IPS-11a (cell line): ENCODE measurements at regions not wholly inside any gene's neighbourhood (a gene's known extent, or its start where the extent isn't known, plus 50 kb on each side); places are given as distances from the start of the nearest gene placed in this dataset.
"Not testable (repeated sequence)": the region's sequence is repeated elsewhere in the genome, so short reads cannot be mapped to it uniquely, and the experiment has no call there.

ENCODE experiments used
- H3K4me3 ChIP-seq: one replicate; pipeline ENCODE4 v1.5.1; 2013; ENCODE audit warnings: low read depth, low read length, control low read depth

GRCh38 chr10:78444741-78445140 lies 411.1 kb downstream of the RPS24 start:
- H3K4me3 ChIP-seq = not testable (repeated sequence)

- no peak overlapping the region for H3K4me3 ChIP-seq
Observed at GRCh38 chr10:78445308-78445707, 411.6 kb downstream of the RPS24 start.

GRCh38 chr10:78448470-78448869 lies 414.8 kb downstream of the RPS24 start:
- no peak overlapping the region for H3K4me3 ChIP-seq

- no peak overlapping the region for H3K4me3 ChIP-seq
Observed at GRCh38 chr10:78448994-78449418, 415.3 kb downstream of the RPS24 start.

- no peak overlapping the region for H3K4me3 ChIP-seq
Observed at GRCh38 chr10:78449554-78449953, 415.9 kb downstream of the RPS24 start.

GRCh38 chr10:78450239-78450638 lies 416.6 kb downstream of the RPS24 start:
- no peak overlapping the region for H3K4me3 ChIP-seq

- H3K4me3 ChIP-seq = no peak overlapping the region
Observed at GRCh38 chr10:78450807-78451485, 417.3 kb downstream of the RPS24 start.

- H3K4me3 ChIP-seq = no peak overlapping the region
Observed at GRCh38 chr10:78451592-78451991, 417.9 kb downstream of the RPS24 start.

GRCh38 chr10:78454123-78454645 lies 420.5 kb downstream of the RPS24 start:
- no peak overlapping the region for H3K4me3 ChIP-seq

- H3K4me3 ChIP-seq = no peak overlapping the region
Observed at GRCh38 chr10:78455236-78455635, 421.6 kb downstream of the RPS24 start.

GRCh38 chr10:78455811-78456210 lies 422.1 kb downstream of the RPS24 start:
- no peak overlapping the region for H3K4me3 ChIP-seq

- H3K4me3 ChIP-seq = no peak overlapping the region
Observed at GRCh38 chr10:78456649-78457400, 423.2 kb downstream of the RPS24 start.

GRCh38 chr10:78457804-78458482 lies 424.3 kb downstream of the RPS24 start:
- no peak overlapping the region for H3K4me3 ChIP-seq

GRCh38 chr10:78458983-78459638 lies 425.4 kb downstream of the RPS24 start:
- no peak overlapping the region for H3K4me3 ChIP-seq

GRCh38 chr10:78459639-78460037 lies 426.0 kb downstream of the RPS24 start:
- H3K4me3 ChIP-seq = no peak overlapping the region

GRCh38 chr10:78460204-78460603 lies 426.5 kb downstream of the RPS24 start:
- no peak overlapping the region for H3K4me3 ChIP-seq

- no peak overlapping the region for H3K4me3 ChIP-seq
Observed at GRCh38 chr10:78461333-78461732, 427.7 kb downstream of the RPS24 start.

GRCh38 chr10:78462176-78462575 lies 428.5 kb downstream of the RPS24 start:
- H3K4me3 ChIP-seq = no peak overlapping the region

GRCh38 chr10:78462726-78463228 lies 429.1 kb downstream of the RPS24 start:
- H3K4me3 ChIP-seq = no peak overlapping the region

- no peak overlapping the region for H3K4me3 ChIP-seq
Observed at GRCh38 chr10:78464118-78464855, 430.6 kb downstream of the RPS24 start.
